CD4-positive, alpha-beta T cell treated with Interleukin-6 at 100 ng/mL for 8 hours (primary cell): ENCODE measurements at regions not wholly inside any gene's neighbourhood (a gene's known extent, or its start where the extent isn't known, plus 50 kb on each side); places are given as distances from the start of the nearest gene placed in this dataset.

ENCODE experiments used
- DNase-seq: peaks from one replicate; pipeline ENCODE4 v3.0.0-alpha.2; 2020; ENCODE audit warnings: mixed read lengths, low spot score

GRCh38 chr11:115964091-115964490 is 459.9 kb upstream of the CADM1 start:
- no peak for DNase-seq

DNA sequence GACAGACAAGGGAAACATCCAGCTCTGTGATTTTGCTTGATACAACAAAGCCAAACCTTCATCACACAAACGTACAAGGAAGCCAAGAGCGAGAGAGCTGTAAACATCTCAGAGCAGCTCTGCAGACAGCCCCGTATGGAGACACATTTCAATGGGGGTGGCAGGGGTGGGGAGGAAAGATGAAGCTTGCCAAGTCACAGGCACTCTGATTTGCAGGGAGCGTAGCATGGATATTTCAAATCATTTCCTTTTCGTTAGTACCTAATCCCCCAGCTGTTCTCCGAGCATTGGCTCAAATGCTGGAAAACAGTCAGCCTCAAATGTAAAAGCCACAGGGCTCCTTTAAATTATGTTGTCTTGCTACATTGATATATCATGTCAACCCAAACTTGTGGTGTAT is 458.9 kb upstream of the CADM1 start:
- DNase-seq: no peak

DNA sequence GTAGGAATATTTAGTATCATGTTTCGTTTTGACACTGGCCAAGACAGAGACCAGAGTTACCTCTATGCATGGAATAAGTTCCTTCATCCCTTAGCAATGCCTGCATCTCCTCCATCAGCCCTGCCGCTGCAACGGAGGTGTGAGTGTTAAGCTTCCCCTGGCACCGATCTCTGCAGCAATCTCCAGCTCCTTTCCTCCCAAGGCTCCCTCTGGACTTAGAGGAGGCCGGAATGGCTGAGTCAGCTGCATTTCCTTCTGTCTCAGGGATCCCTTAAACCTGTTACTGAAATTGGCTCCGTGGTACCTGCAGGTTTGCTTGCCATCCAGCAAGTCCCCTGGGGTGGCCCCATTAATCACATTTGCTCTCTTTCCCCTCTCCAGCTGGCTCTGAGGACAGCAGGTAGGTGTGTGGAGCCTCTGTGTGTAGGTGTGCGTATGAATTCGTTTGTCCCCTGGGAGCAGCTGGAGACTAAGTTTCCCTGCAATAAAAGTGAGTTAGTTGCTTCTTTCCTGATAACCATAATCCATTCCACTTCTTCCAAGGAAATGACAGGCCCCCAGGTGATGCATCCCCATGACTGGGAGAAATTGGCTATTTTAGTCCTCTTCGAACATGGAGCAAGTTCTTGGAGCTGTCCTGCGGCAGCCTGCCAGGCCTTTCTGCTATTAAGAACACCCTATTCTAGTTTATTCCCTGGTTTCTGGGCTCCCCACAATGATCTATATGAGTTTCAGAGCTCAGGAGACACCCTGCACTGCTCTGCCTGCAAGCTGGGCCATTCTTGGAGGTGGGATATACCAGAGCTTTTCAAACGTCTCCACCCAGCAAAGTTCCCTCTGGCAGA is 457.2 kb upstream of the CADM1 start:
- no peak for DNase-seq

GRCh38 chr11:115959081-115959486 is 454.9 kb upstream of the CADM1 start:
- no peak for DNase-seq

- no peak for DNase-seq
Measured at GRCh38 chr11:115958089-115959000, 454.1 kb upstream of the CADM1 start.

GRCh38 chr11:115955803-115956202 is 451.6 kb upstream of the CADM1 start:
- no peak for DNase-seq

- DNase-seq: no peak
Measured at GRCh38 chr11:115950660-115951059, 446.4 kb upstream of the CADM1 start.

DNA sequence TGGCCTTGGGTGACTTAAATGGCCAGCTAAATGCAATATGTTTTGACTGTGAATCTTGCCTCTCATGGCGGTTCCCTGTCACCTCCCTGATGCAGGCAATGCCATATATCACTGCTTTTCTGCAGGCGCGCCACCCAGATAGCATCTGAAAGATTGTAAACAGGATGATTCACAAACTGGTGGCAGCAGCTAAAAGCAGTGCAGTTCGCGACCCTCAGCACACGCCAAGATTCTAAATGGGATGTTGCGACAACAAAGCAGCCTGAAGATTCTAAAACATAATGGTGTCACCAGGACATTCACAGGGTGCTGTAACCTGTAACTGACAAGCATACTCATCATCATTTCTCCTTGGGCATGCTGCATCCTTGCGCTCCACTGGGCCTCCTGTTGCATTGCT is 440.4 kb upstream of the CADM1 start:
- no peak for DNase-seq

GRCh38 chr11:115942011-115942410 is 437.8 kb upstream of the CADM1 start:
- no peak for DNase-seq

GRCh38 chr11:115941481-115941993 is 437.3 kb upstream of the CADM1 start:
- DNase-seq: no peak

GRCh38 chr11:115941044-115941443 is 436.8 kb upstream of the CADM1 start:
- DNase-seq: no peak

DNA sequence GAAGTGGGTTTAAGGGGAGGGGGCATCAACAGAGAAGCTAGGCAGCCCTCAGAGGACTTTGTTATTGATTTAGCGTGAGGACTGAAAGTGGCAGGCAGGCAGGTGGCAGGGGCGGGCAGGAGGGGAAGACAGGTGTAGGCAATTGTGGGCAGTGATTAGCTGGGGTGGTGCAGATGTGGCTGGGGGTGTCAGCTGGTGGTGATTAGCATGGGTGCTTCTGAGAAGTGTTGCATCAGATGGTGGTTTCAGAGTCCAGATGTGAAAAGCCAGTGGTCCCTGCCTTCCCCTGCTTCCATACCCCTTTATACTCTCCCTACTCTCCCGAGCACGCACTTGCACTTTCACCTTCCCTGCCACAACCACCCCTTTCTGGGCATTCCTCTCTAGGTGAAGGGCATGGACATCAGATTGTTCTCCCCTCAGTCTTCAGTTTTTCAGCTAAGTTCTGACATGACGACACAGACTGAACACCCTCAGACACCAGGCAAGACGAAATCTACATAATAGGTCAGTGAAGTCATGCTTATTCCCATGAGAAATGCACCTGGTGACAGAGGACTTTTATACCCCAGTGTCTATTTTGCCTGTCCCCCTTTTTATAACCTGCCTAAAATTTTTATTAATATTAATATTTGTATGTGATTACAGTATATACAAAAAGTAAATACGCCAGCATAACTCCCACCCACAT is 435.7 kb upstream of the CADM1 start:
- no peak for DNase-seq

- no peak for DNase-seq
Measured at GRCh38 chr11:115939104-115939730, 435.0 kb upstream of the CADM1 start.

GRCh38 chr11:115933564-115933963 is 429.3 kb upstream of the CADM1 start:
- DNase-seq: no peak

- DNase-seq: no peak
Measured at GRCh38 chr11:115931548-115932083, 427.4 kb upstream of the CADM1 start.

GRCh38 chr11:115930886-115931547 is 426.8 kb upstream of the CADM1 start:
- DNase-seq: no peak

DNA sequence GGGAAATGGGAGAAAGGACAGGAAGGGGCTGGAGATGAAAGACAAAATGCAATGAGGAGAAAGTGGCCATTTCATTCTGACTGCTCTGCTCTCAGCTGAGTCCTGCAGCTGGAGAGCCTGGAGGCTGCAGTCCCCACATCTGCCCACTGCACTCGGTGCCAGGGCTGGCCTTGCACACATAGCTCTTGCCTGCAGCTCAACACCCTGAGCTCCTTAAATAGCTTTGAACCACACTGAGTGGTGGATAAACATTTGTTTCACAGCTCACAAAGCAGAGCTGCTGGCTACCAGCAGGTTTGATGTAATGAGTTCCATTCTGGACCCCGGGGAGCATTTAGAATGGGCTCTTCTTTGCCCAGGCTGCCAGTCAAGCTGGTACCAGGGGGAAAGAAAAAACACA is 426.1 kb upstream of the CADM1 start:
- DNase-seq: no peak

- no peak for DNase-seq
Measured at GRCh38 chr11:115929618-115930129, 425.5 kb upstream of the CADM1 start.

- no peak for DNase-seq
Measured at GRCh38 chr11:115928811-115929210, 424.6 kb upstream of the CADM1 start.

- DNase-seq: no peak
Measured at GRCh38 chr11:115927823-115928329, 423.7 kb upstream of the CADM1 start.
